HG03066 (cell line): ENCODE measurements at regions not wholly inside any gene's neighbourhood (a gene's known extent, or its start where the extent isn't known, plus 50 kb on each side); places are given as distances from the start of the nearest gene placed in this dataset.

Experiments
- ATAC-seq: cut with Tn5 transposase; IDR thresholded peaks from one replicate; pipeline ENCODE4 v1.9.1; 2021; ENCODE audit warnings: low read depth; ENCODE audit not compliant: unreplicated experiment

GRCh38 chr6:169831450-169832246 lies 80.2 kb downstream of the ERMARD start:
- no peak for ATAC-seq
